HEK293 (cell line): ENCODE measurements at regions not wholly inside any gene's neighbourhood (a gene's known extent, or its start where the extent isn't known, plus 50 kb on each side); places are given as distances from the start of the nearest gene placed in this dataset.

Experiments used
- CTCF ChIA-PET: fragments of 350-600 bp; formaldehyde crosslinking; extraction: SDS; loops from one replicate; lab custom pipeline; 2021; ENCODE audit warnings: antibody characterized with exemption; lab: Yijun Ruan, JAX
- POLR2A ChIA-PET: fragments of 300-600 bp; formaldehyde crosslinking; extraction: SDS; loops from one replicate; lab custom pipeline; 2020; ENCODE audit warnings: antibody characterized with exemption, inconsistent platforms; lab: Yijun Ruan, JAX
- H3K27ac ChIP-seq: fragments of 200-500 bp; sonication (Bioruptor generic); 2 replicates; pipeline ENCODE4 v1.5.1; 2014; ENCODE audit warnings: low read depth, low read length, control low read depth, inconsistent platforms; ENCODE audit errors: extremely low read depth
- H3K36me3 ChIP-seq, 2 experiments: fragments of 200-500 bp in 1 of 2; sonication (Bioruptor generic) in 1 of 2; 1 replicate in 1 of 2; 2 replicates in 1 of 2; pipeline ENCODE4 v1.5.1; 2014 to 2017; ENCODE audit warnings: inconsistent platforms in 2 of 2, low read length in 2 of 2; ENCODE audit not compliant: control insufficient read depth in 2 of 2, insufficient read depth in 1 of 2
- H3K4me1 ChIP-seq: fragments of 200-500 bp; sonication (Bioruptor generic); 2 replicates; pipeline ENCODE4 v1.5.1; 2014; ENCODE audit warnings: mild to moderate bottlenecking, low read length, inconsistent platforms; ENCODE audit not compliant: control insufficient read depth, insufficient read depth
- H3K4me3 ChIP-seq: 2 replicates; pipeline ENCODE4 v1.5.1; 2011; ENCODE audit warnings: low read depth, mild to moderate bottlenecking, control low read depth, low read length, moderate library complexity
- H3K9me3 ChIP-seq: fragments of 200-500 bp; sonication (Bioruptor generic); 2 replicates; pipeline ENCODE4 v1.5.1; 2014; ENCODE audit warnings: low read depth, low read length, inconsistent platforms; ENCODE audit not compliant: control insufficient read depth, insufficient read depth
- EGR2 ChIP-seq: fragments of 450-650 bp; formaldehyde crosslinking; IDR thresholded peaks from 2 replicates; pipeline ENCODE4 v1.5.1; 2016; ENCODE audit warnings: low read depth, missing biosample characterization, missing genetic modification characterization
- IKZF3 ChIP-seq: fragments of 450-650 bp; IDR thresholded peaks from 2 replicates; pipeline ENCODE4 v1.5.0; 2018; ENCODE audit warnings: missing biosample characterization, mild to moderate bottlenecking, missing genetic modification characterization, moderate library complexity
- ZBTB10 ChIP-seq: fragments of 450-650 bp; formaldehyde crosslinking; IDR thresholded peaks from 2 replicates; pipeline ENCODE4 v1.5.1; 2016; ENCODE audit warnings: missing biosample characterization, missing genetic modification characterization
- ZBTB7A ChIP-seq: fragments of 450-650 bp; formaldehyde crosslinking; IDR thresholded peaks from 2 replicates; pipeline ENCODE4 v1.5.1; 2016; ENCODE audit warnings: low read depth, missing biosample characterization, missing genetic modification characterization
- ZNF112 ChIP-seq: fragments of 450-650 bp; formaldehyde crosslinking; IDR thresholded peaks from 2 replicates; pipeline ENCODE4 v1.5.0; 2017; ENCODE audit warnings: missing biosample characterization, missing genetic modification characterization
- ZNF24 ChIP-seq: fragments of 450-650 bp; formaldehyde crosslinking; IDR thresholded peaks from 2 replicates; pipeline ENCODE4 v1.5.1; 2016; ENCODE audit warnings: missing biosample characterization, missing genetic modification characterization
- ZNF362 ChIP-seq: fragments of 450-650 bp; formaldehyde crosslinking; IDR thresholded peaks from 2 replicates; pipeline ENCODE4 v1.5.1; 2016; ENCODE audit warnings: missing biosample characterization, missing genetic modification characterization
- ZNF398 ChIP-seq: fragments of 450-650 bp; formaldehyde crosslinking; IDR thresholded peaks from 2 replicates; pipeline ENCODE4 v1.5.1; 2017; ENCODE audit warnings: missing biosample characterization, missing genetic modification characterization
- ZNF571 ChIP-seq: fragments of 450-650 bp; formaldehyde crosslinking; IDR thresholded peaks from 2 replicates; pipeline ENCODE4 v1.5.0; 2017; ENCODE audit warnings: missing biosample characterization, missing genetic modification characterization
- ZNF596 ChIP-seq: fragments of 450-650 bp; IDR thresholded peaks from 2 replicates; pipeline ENCODE4 v1.5.0; 2018; ENCODE audit warnings: missing biosample characterization, mild to moderate bottlenecking, missing genetic modification characterization, moderate library complexity
- ZNF610 ChIP-seq: fragments of 450-650 bp; formaldehyde crosslinking; IDR thresholded peaks from 2 replicates; pipeline ENCODE4 v1.5.1; 2016; ENCODE audit warnings: missing biosample characterization, missing genetic modification characterization, borderline replicate concordance
- ZNF707 ChIP-seq: fragments of 450-650 bp; formaldehyde crosslinking; IDR thresholded peaks from 2 replicates; pipeline ENCODE4 v1.5.1; 2016; ENCODE audit warnings: missing biosample characterization, missing genetic modification characterization
- TF ChIP-seq, protein P1 (sequence below): fragments of 450-650 bp; formaldehyde crosslinking; IDR thresholded peaks from 2 replicates; pipeline ENCODE4 v1.5.1; 2016; ENCODE audit warnings: missing biosample characterization, missing genetic modification characterization
- TF ChIP-seq, protein P2 (sequence below): fragments of 450-650 bp; formaldehyde crosslinking; IDR thresholded peaks from 2 replicates; pipeline ENCODE4 v1.5.1; 2016; ENCODE audit warnings: missing biosample characterization, missing genetic modification characterization
- TF ChIP-seq, protein P3 (sequence below): fragments of 450-650 bp; formaldehyde crosslinking; IDR thresholded peaks from 2 replicates; pipeline ENCODE4 v1.5.1; 2016; ENCODE audit warnings: missing biosample characterization, missing genetic modification characterization, low read depth
- TF ChIP-seq, protein P4 (sequence below): fragments of 450-650 bp; formaldehyde crosslinking; IDR thresholded peaks from 2 replicates; pipeline ENCODE4 v1.5.1; 2016; ENCODE audit warnings: missing biosample characterization, missing genetic modification characterization
- TF ChIP-seq, protein P5 (sequence below): fragments of 450-650 bp; formaldehyde crosslinking; IDR thresholded peaks from 2 replicates; pipeline ENCODE4 v1.5.1; 2016; ENCODE audit warnings: missing biosample characterization, missing genetic modification characterization

- TF ChIP-seq, protein P1, sequence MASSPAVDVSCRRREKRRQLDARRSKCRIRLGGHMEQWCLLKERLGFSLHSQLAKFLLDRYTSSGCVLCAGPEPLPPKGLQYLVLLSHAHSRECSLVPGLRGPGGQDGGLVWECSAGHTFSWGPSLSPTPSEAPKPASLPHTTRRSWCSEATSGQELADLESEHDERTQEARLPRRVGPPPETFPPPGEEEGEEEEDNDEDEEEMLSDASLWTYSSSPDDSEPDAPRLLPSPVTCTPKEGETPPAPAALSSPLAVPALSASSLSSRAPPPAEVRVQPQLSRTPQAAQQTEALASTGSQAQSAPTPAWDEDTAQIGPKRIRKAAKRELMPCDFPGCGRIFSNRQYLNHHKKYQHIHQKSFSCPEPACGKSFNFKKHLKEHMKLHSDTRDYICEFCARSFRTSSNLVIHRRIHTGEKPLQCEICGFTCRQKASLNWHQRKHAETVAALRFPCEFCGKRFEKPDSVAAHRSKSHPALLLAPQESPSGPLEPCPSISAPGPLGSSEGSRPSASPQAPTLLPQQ (tag by site-specific recombination) = no peak
- TF ChIP-seq ZNF707 (no peak), ZNF362 (tag by site-specific recombination) (no peak), EGR2 (tag by site-specific recombination) (no peak)
These were observed 122.1 kb upstream of the TMEM108 start (continued) for GRCh38 chr3:132916096-132916495.

- Histone ChIP-seq H3K27ac (no peak overlapping the region), H3K4me1 (no peaks in the 10 kb centered on the region), H3K9me3 (no peaks in the 10 kb centered on the region), H3K4me3 (no peak overlapping the region), H3K36me3 (no peaks in the 10 kb centered on the region)
- no peak for TF ChIP-seq ZNF112
- TF ChIP-seq ZNF610 (tag by site-specific recombination) = no peak
- TF ChIP-seq ZNF596 (tag by site-specific recombination) = no peak
- TF ChIP-seq ZNF24 (tag by site-specific recombination) = no peak
- no peak for TF ChIP-seq ZNF398 (tag by site-specific recombination)
- TF ChIP-seq ZBTB7A (tag by site-specific recombination) = no peak
- TF ChIP-seq, protein P2, sequence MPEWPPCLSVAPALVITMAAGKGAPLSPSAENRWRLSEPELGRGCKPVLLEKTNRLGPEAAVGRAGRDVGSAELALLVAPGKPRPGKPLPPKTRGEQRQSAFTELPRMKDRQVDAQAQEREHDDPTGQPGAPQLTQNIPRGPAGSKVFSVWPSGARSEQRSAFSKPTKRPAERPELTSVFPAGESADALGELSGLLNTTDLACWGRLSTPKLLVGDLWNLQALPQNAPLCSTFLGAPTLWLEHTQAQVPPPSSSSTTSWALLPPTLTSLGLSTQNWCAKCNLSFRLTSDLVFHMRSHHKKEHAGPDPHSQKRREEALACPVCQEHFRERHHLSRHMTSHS = no peak
- TF ChIP-seq, protein P3, sequence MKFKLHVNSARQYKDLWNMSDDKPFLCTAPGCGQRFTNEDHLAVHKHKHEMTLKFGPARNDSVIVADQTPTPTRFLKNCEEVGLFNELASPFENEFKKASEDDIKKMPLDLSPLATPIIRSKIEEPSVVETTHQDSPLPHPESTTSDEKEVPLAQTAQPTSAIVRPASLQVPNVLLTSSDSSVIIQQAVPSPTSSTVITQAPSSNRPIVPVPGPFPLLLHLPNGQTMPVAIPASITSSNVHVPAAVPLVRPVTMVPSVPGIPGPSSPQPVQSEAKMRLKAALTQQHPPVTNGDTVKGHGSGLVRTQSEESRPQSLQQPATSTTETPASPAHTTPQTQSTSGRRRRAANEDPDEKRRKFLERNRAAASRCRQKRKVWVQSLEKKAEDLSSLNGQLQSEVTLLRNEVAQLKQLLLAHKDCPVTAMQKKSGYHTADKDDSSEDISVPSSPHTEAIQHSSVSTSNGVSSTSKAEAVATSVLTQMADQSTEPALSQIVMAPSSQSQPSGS (tag by site-specific recombination) = no peak
- TF ChIP-seq, protein P4, sequence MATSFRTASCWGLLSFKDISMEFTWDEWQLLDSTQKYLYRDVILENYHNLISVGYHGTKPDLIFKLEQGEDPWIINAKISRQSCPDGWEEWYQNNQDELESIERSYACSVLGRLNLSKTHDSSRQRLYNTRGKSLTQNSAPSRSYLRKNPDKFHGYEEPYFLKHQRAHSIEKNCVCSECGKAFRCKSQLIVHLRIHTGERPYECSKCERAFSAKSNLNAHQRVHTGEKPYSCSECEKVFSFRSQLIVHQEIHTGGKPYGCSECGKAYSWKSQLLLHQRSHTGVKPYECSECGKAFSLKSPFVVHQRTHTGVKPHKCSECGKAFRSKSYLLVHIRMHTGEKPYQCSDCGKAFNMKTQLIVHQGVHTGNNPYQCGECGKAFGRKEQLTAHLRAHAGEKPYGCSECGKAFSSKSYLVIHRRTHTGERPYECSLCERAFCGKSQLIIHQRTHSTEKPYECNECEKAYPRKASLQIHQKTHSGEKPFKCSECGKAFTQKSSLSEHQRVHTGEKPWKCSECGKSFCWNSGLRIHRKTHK (tag by site-specific recombination) = no peak
- POLR2A ChIA-PET = no interaction called here
- CTCF ChIA-PET = no interaction called here
These were observed 125.8 kb upstream of the TMEM108 start for GRCh38 chr3:132912416-132912753.

DNA sequence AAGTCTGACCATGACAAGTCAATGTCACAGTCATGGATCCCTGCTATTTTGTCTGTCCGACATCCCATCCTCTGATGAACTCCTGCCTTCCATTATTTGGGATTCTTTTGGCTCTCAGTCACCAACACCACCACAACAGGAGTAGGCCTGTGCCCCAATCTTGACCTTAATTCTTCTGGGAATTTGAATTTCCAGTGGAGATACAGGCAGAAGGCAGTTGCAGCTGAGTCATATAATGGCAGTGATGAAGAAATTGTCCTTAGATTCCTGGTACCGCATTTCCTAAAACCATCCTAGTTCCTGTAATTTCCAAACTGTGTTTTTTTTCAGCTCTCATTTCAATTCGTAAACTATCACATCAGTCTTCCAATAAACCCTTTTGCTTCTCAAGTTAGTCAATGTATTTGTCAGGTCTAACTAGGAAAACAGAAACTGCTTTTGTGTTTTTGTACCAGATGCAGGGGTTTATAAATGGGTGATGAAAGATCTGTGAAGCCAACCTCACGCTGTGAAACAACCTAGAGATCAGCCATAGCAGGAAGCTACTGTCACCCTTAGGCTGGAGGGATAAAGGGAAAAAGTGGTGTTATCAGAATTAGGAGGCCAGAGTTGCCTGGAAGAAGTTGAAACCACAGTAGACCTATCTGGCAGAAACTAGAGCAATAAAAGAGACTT, 126.3 kb upstream of the TMEM108 start:
- ChIA-PET CTCF (no interaction called here), POLR2A (no interaction called here)
- H3K9me3 ChIP-seq = no peaks in the 10 kb centered on the region
- no peaks in the 10 kb centered on the region for H3K4me1 ChIP-seq
- H3K27ac ChIP-seq = no peak overlapping the region
- no peaks in the 10 kb centered on the region for H3K36me3 ChIP-seq
- no peak overlapping the region for H3K4me3 ChIP-seq
- TF ChIP-seq ZBTB10 (tag by site-specific recombination) (no peak), IKZF3 (tag by site-specific recombination) (no peak), ZNF398 (tag by site-specific recombination) (no peak), ZNF571 (tag by site-specific recombination) (no peak)
- TF ChIP-seq, protein P5, sequence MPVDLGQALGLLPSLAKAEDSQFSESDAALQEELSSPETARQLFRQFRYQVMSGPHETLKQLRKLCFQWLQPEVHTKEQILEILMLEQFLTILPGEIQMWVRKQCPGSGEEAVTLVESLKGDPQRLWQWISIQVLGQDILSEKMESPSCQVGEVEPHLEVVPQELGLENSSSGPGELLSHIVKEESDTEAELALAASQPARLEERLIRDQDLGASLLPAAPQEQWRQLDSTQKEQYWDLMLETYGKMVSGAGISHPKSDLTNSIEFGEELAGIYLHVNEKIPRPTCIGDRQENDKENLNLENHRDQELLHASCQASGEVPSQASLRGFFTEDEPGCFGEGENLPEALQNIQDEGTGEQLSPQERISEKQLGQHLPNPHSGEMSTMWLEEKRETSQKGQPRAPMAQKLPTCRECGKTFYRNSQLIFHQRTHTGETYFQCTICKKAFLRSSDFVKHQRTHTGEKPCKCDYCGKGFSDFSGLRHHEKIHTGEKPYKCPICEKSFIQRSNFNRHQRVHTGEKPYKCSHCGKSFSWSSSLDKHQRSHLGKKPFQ (tag by site-specific recombination) = no peak
